GM12878 (cell line): ENCODE measurements at regions not wholly inside any gene's neighbourhood (a gene's known extent, or its start where the extent isn't known, plus 50 kb on each side); places are given as distances from the start of the nearest gene placed in this dataset.

Experiments used
- ATAC-seq: fragments of 200-7000 bp; cut with Tn5 transposase; 3 replicates; pipeline ENCODE4 v1.9.1; 2020; ENCODE audit warnings: mild to moderate bottlenecking, moderate library complexity
- BruUV-seq: library from RNA; stranded (reverse); fragments of 400-500 nt; replicated peaks from 2 replicates; lab custom pipeline; 2021; lab: Mats Ljungman, UMichigan
- CTCF ChIA-PET: fragments of 300-600 bp; sonication (Branson Sonifier 250); formaldehyde crosslinking; extraction: SDS; loops from one replicate; lab custom pipeline; 2021; ENCODE audit warnings: inconsistent platforms; lab: Yijun Ruan, JAX
- POLR2A ChIA-PET: fragments of 350-600 bp; formaldehyde crosslinking; extraction: SDS; loops from one replicate; lab custom pipeline; 2021; ENCODE audit warnings: inconsistent platforms; lab: Charles Lee
- RAD21 ChIA-PET: fragments of 300-600 bp; sonication (Branson Sonifier 250); formaldehyde crosslinking; loops from one replicate; lab custom pipeline; 2023; ENCODE audit warnings: antibody characterized with exemption; ENCODE audit not compliant: unreplicated experiment; lab: Charles Lee
- SMC1A ChIA-PET: fragments of 300-600 bp; sonication (Branson Sonifier 250); formaldehyde crosslinking; loops from one replicate; lab custom pipeline; 2023; ENCODE audit not compliant: unreplicated experiment, uncharacterized antibody; lab: Charles Lee
- DNase-seq: peaks from one replicate; pipeline ENCODE4 v3.0.0-alpha.2; 2011; ENCODE audit warnings: low read depth, low spot score
- FAIRE-seq: peaks from 3 replicates; lab custom pipeline; 2011; peaks lifted over from hg19 to GRCh38; lab: Jason Lieb, UNC
- H2AFZ ChIP-seq: 2 replicates; pipeline ENCODE4 v1.6.0; 2011; ENCODE audit warnings: low read depth, low read length, control low read depth; ENCODE audit not compliant: control insufficient read depth
- H3K27ac ChIP-seq: 2 replicates; pipeline ENCODE4 v1.5.1; 2011; ENCODE audit warnings: control low read depth; ENCODE audit not compliant: control insufficient read depth, insufficient read depth
- H3K27me3 ChIP-seq, 2 experiments: replicated peaks in 1 of 2; 2 replicates each; pipeline versions ENCODE4 v1.6.0 to v1.6.1; 2011; ENCODE audit warnings: low read length in 1 of 2; ENCODE audit not compliant: control insufficient read depth in 2 of 2, insufficient read depth in 2 of 2
- H3K36me3 ChIP-seq, 2 experiments: 2 replicates each; pipeline ENCODE4 v1.5.1; 2011; ENCODE audit warnings: low read length in 1 of 2; ENCODE audit not compliant: control insufficient read depth in 2 of 2, insufficient read depth in 2 of 2
- H3K4me1 ChIP-seq: 2 replicates; pipeline ENCODE4 v1.6.1; 2011; ENCODE audit warnings: mild to moderate bottlenecking, low read length, moderate library complexity, mixed read lengths; ENCODE audit not compliant: control insufficient read depth, insufficient read depth
- H3K4me2 ChIP-seq: 2 replicates; pipeline ENCODE4 v1.6.0; 2011; ENCODE audit warnings: control low read depth; ENCODE audit not compliant: control insufficient read depth, insufficient read depth
- H3K4me3 ChIP-seq: fragments of 200-600 bp; sonication (generic); 2 replicates; pipeline ENCODE4 v1.5.1; 2016
- H3K79me2 ChIP-seq: 2 replicates; pipeline ENCODE4 v1.6.0; 2011; ENCODE audit warnings: low read length; ENCODE audit not compliant: control insufficient read depth, insufficient read depth
- H3K9ac ChIP-seq: 2 replicates; pipeline ENCODE4 v1.8.0; 2011; ENCODE audit warnings: low read length, control low read depth, mixed read lengths; ENCODE audit not compliant: control insufficient read depth, insufficient read depth
- H3K9me3 ChIP-seq: replicated peaks from 3 replicates; pipeline ENCODE4 v1.5.1; 2011; ENCODE audit warnings: mild to moderate bottlenecking, low read length; ENCODE audit not compliant: control insufficient read depth, insufficient read depth
- H4K20me1 ChIP-seq: 2 replicates; pipeline ENCODE4 v1.6.0; 2011; ENCODE audit not compliant: control insufficient read depth, insufficient read depth
- BACH1 ChIP-seq: fragments of 450-650 bp; IDR thresholded peaks from 2 replicates; pipeline ENCODE4 v1.6.1; 2017; ENCODE audit warnings: mild to moderate bottlenecking, borderline replicate concordance
- BCL11A ChIP-seq: IDR thresholded peaks from 2 replicates; pipeline ENCODE4 v1.6.1; 2011; ENCODE audit warnings: low read depth, low read length
- CBX3 ChIP-seq: fragments of 200-600 bp; sonication (generic); IDR thresholded peaks from 2 replicates; pipeline ENCODE4 v1.6.1; 2016; ENCODE audit warnings: low read depth, borderline replicate concordance
- FOXM1 ChIP-seq: IDR thresholded peaks from 2 replicates; pipeline ENCODE4 v1.6.1; 2012; ENCODE audit warnings: low read depth, mild to moderate bottlenecking, inconsistent platforms, low read length, moderate library complexity
- GATAD2B ChIP-seq: fragments of 450-650 bp; conservative IDR thresholded peaks from 2 replicates; pipeline ENCODE4 v1.6.1; 2017; ENCODE audit warnings: low read depth, mild to moderate bottlenecking, moderate library complexity
- HDAC2 ChIP-seq: fragments of 200-600 bp; sonication (generic); IDR thresholded peaks from 2 replicates; pipeline ENCODE4 v1.6.1; 2017
- HDGF ChIP-seq: fragments of 450-650 bp; IDR thresholded peaks from 2 replicates; pipeline ENCODE4 v1.6.1; 2016; ENCODE audit warnings: antibody characterized with exemption
- JUNB ChIP-seq: IDR thresholded peaks from 2 replicates; pipeline ENCODE4 v1.6.1; 2016; ENCODE audit warnings: antibody characterized with exemption, mild to moderate bottlenecking
- KLF5 ChIP-seq: fragments of 450-650 bp; IDR thresholded peaks from 2 replicates; pipeline ENCODE4 v1.6.1; 2014; ENCODE audit warnings: mild to moderate bottlenecking; ENCODE audit not compliant: partially characterized antibody
- MXI1 ChIP-seq: fragments of 150-350 bp; IDR thresholded peaks from 2 replicates; pipeline ENCODE4 v1.6.1; 2011; ENCODE audit warnings: low read depth, mild to moderate bottlenecking, inconsistent platforms, low read length, improper control_type of control experiment
- PAX5 ChIP-seq: IDR thresholded peaks from 2 replicates; pipeline ENCODE4 v1.6.1; 2011; ENCODE audit warnings: low read depth, low read length, borderline replicate concordance
- PML ChIP-seq: IDR thresholded peaks from 2 replicates; pipeline ENCODE4 v1.6.1; 2012; ENCODE audit warnings: low read length, inconsistent platforms
- RCOR1 ChIP-seq: conservative IDR thresholded peaks from 2 replicates; pipeline ENCODE4 v1.6.1; 2012; ENCODE audit warnings: low read depth, low read length, improper control_type of control experiment
- RFX5 ChIP-seq: IDR thresholded peaks from 2 replicates; pipeline ENCODE4 v1.6.1; 2011; ENCODE audit warnings: low read depth, low read length, improper control_type of control experiment
- SIN3A ChIP-seq: IDR thresholded peaks from 2 replicates; pipeline ENCODE4 v1.6.1; 2012; ENCODE audit warnings: low read depth, low read length, improper control_type of control experiment
- SUPT20H ChIP-seq: IDR thresholded peaks from 2 replicates; pipeline ENCODE4 v1.6.1; 2011; ENCODE audit warnings: low read depth, mild to moderate bottlenecking, low read length, moderate library complexity, borderline replicate concordance; ENCODE audit not compliant: control insufficient read depth
- ZNF274 ChIP-seq: IDR thresholded peaks from one replicate; pipeline ENCODE4 v1.8.0; 2011; ENCODE audit not compliant: insufficient read length, insufficient read depth
- ZNF622 ChIP-seq: fragments of 450-650 bp; IDR thresholded peaks from 2 replicates; pipeline ENCODE4 v1.6.1; 2017; ENCODE audit warnings: mild to moderate bottlenecking, inconsistent platforms
- WGBS: methylation state at CpG from one replicate; pipeline ENCODE4 v1.1.6; 2016; ENCODE audit warnings: low lambda C conversion rate; ENCODE audit not compliant: insufficient replicate concordance, insufficient coverage; ENCODE audit errors: missing lambda C conversion rate; 5-methylcytosine and 5-hydroxymethylcytosine counted together
- in situ Hi-C: fragments of 300-500 bp; cut with MboI; formaldehyde crosslinking; loops from 9 replicates; pipeline ENCODE4 v1.14.3; 2018; ENCODE audit warnings: mixed read lengths
- intact Hi-C: fragments of 100-400 bp; cut with micrococcal nuclease; formaldehyde crosslinking; loops from one replicate; pipeline ENCODE4 v1.14.2; 2022; ENCODE audit not compliant: unreplicated experiment
- TF ChIP-seq, protein P1 (sequence below): fragments of 450-650 bp; IDR thresholded peaks from 2 replicates; pipeline ENCODE4 v1.6.1; 2017; ENCODE audit warnings: mild to moderate bottlenecking, moderate library complexity
- TF ChIP-seq, protein P2 (sequence below): fragments of 450-650 bp; IDR thresholded peaks from 2 replicates; pipeline ENCODE4 v1.6.1; 2016; ENCODE audit warnings: mild to moderate bottlenecking

DNA sequence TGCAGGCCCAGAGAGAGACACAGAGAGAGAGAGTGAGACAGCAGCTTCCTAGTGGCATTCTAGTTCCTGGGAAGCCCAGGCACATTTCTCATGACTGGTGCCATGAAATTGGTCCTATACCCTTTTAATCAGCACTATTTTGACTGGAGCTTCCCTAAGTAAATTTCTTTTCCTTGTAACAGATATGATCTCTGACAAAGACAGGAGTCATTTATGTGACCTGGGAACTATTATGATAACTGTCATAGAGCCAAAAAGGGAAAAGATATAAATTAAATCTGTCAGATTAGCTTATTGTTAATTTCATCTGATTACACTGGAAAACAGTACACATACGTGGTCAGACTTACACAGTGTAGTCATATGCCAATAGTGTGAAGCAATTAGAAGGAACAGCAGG lies 161.3 kb upstream of the HNRNPA3 start (continued):
- TF ChIP-seq ZNF622 (no peak), JUNB (no peak), PML (no peak), HDAC2 (no peak), FOXM1 (no peak), BACH1 (no peak), ZNF274 (no peak), SIN3A (no peak), KLF5 (no peak), BCL11A (no peak)
- TF ChIP-seq, all 136 proteins: peak for 0

DNA sequence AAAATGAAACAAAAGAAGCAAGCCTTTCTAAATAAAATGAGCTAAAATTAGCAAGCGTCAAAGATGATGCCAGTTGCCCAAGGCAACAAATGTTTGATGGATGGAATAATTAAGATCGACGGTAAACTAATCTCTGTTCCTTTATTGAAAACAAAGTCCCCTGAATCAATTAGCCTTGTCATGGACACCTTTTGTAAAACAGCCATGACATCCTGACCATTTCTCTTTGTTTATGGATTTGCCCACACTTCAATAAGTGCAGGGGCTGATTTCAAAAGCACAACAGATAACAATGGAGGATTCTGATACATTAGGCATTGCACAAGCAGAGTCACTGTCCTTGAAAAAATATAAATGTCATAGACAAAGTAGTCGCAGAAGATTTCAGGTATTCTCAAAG lies 160.1 kb upstream of the HNRNPA3 start:
- ATAC-seq (no peak), FAIRE-seq (no peak), DNase-seq (no peak)
- no peaks in the 10 kb centered on the region for H3K36me3 ChIP-seq
- no peaks in the 10 kb centered on the region for H3K4me1 ChIP-seq
- BruUV-seq, result no TSS peak
- SMC1A ChIA-PET, result interaction anchor here (0.6 to 1.4 kb wide), 4 partner anchors 59 to 226 kb away, joined by 3 to 4 read pairs (median 3); no protein-coding TSS in a partner anchor
- H3K27ac ChIP-seq, result no peak overlapping the region
- in situ Hi-C loops, result no loop called here
- no peaks in the 10 kb centered on the region for H3K27me3 ChIP-seq
- H2AFZ ChIP-seq, result no peak overlapping the region
- RAD21 ChIA-PET, result interaction anchor here (1.2 kb wide), 1 partner anchor 26 kb away, joined by 3 read pairs; no protein-coding TSS in a partner anchor
- H3K9me3 ChIP-seq, result no peaks in the 10 kb centered on the region; the same call in 2 of the 3 replicates
- intact Hi-C loops, result no loop called here
- H3K9ac ChIP-seq, result no peak overlapping the region
- no peak overlapping the region for H3K4me2 ChIP-seq
- H3K4me3 ChIP-seq, result no peak overlapping the region
- 67% methylated on average over 4 of the region's 4 CpGs for WGBS
- POLR2A ChIA-PET, result interaction anchor here (0.5 kb wide), 1 partner anchor 123 kb away, joined by 3 read pairs; no protein-coding TSS in a partner anchor
- CTCF ChIA-PET, result interaction anchor here (0.6 kb wide), 1 partner anchor 113 kb away, joined by 4 read pairs; no protein-coding TSS in a partner anchor
- no peaks in the 10 kb centered on the region for H3K79me2 ChIP-seq
- H4K20me1 ChIP-seq, result no peaks in the 10 kb centered on the region
- no peak for TF ChIP-seq RCOR1
- no peak for TF ChIP-seq KLF5
- no peak for TF ChIP-seq CBX3
- no peak for TF ChIP-seq PAX5
- no peak for TF ChIP-seq HDGF
- TF ChIP-seq, protein P1, sequence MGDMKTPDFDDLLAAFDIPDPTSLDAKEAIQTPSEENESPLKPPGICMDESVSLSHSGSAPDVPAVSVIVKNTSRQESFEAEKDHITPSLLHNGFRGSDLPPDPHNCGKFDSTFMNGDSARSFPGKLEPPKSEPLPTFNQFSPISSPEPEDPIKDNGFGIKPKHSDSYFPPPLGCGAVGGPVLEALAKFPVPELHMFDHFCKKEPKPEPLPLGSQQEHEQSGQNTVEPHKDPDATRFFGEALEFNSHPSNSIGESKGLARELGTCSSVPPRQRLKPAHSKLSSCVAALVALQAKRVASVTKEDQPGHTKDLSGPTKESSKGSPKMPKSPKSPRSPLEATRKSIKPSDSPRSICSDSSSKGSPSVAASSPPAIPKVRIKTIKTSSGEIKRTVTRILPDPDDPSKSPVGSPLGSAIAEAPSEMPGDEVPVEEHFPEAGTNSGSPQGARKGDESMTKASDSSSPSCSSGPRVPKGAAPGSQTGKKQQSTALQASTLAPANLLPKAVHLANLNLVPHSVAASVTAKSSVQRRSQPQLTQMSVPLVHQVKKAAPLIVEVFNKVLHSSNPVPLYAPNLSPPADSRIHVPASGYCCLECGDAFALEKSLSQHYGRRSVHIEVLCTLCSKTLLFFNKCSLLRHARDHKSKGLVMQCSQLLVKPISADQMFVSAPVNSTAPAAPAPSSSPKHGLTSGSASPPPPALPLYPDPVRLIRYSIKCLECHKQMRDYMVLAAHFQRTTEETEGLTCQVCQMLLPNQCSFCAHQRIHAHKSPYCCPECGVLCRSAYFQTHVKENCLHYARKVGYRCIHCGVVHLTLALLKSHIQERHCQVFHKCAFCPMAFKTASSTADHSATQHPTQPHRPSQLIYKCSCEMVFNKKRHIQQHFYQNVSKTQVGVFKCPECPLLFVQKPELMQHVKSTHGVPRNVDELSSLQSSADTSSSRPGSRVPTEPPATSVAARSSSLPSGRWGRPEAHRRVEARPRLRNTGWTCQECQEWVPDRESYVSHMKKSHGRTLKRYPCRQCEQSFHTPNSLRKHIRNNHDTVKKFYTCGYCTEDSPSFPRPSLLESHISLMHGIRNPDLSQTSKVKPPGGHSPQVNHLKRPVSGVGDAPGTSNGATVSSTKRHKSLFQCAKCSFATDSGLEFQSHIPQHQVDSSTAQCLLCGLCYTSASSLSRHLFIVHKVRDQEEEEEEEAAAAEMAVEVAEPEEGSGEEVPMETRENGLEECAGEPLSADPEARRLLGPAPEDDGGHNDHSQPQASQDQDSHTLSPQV, result no peak
- no peak for TF ChIP-seq RFX5
- TF ChIP-seq GATAD2B, result no peak
- no peak for TF ChIP-seq SUPT20H
- TF ChIP-seq, protein P2, sequence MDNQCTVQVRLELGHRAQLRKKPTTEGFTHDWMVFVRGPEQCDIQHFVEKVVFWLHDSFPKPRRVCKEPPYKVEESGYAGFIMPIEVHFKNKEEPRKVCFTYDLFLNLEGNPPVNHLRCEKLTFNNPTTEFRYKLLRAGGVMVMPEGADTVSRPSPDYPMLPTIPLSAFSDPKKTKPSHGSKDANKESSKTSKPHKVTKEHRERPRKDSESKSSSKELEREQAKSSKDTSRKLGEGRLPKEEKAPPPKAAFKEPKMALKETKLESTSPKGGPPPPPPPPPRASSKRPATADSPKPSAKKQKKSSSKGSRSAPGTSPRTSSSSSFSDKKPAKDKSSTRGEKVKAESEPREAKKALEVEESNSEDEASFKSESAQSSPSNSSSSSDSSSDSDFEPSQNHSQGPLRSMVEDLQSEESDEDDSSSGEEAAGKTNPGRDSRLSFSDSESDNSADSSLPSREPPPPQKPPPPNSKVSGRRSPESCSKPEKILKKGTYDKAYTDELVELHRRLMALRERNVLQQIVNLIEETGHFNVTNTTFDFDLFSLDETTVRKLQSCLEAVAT, result no peak
- TF ChIP-seq MXI1, result no peak
